ENCODE measurements at regions not wholly inside any gene's neighbourhood (a gene's known extent, or its start where the extent isn't known, plus 50 kb on each side); places are given as distances from the start of the nearest gene placed in this dataset.

DNA sequence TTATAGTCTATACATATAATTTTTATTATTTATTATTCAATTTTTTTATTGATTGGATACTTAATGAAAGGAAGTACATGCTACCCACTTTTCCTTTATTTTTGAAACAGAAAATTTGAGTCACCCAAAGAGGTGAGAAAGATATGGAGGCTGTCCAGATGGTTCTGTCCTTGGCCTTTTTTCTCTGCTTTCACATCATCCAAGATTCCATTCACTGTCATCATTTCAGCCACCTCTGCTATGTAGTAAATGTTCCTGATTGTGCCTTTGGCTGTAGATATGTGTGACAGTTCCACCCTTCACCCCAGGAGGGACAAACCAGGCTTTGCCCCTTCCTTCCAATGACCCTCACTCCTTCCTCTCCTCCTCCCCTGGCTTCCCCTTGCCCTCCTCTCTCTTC lies 675.7 kb upstream of the ID2 start:
- Histone ChIP-seq H2AFZ (ENCODE audit: low read length) (no peak overlapping the region), H4K20me1 (ENCODE audit: insufficient read depth, low read length, poor library complexity, severe bottlenecking) (no peaks in the 10 kb centered on the region), H3K9me3 (ENCODE audit: insufficient read depth, low read depth, low read length) (no peaks in the 10 kb centered on the region), H3K27me3 (ENCODE audit: insufficient read depth, low read length, poor library complexity, severe bottlenecking) (no peaks in the 10 kb centered on the region), H3K4me2 (ENCODE audit: low read depth, low read length, poor library complexity, severe bottlenecking) (no peak overlapping the region), H3K4me1 (ENCODE audit: insufficient read depth, low read length, poor library complexity, severe bottlenecking) (peaks cover 40% of the 10 kb centered on the region), H3K36me3 (ENCODE audit: insufficient read depth, low read length) (no peaks in the 10 kb centered on the region), H3F3A (ENCODE audit: low read depth) (no peaks in the 10 kb centered on the region), H3K4me3 (ENCODE audit: low read length, poor library complexity, severe bottlenecking) (no peak overlapping the region), H3K79me2 (ENCODE audit: insufficient read depth, low read length) (no peaks in the 10 kb centered on the region), H3K9me2 (replicated peaks; ENCODE audit: low read depth, low read length) (no peaks in the 10 kb centered on the region), H3K9ac (ENCODE audit: low read depth, low read length, poor library complexity, severe bottlenecking) (no peak overlapping the region)
- TF ChIP-seq EZH2phosphoT487 (IDR thresholded peaks at IDR 0.05; ENCODE audit: borderline replicate concordance) = no peak
- TF ChIP-seq, protein P1, sequence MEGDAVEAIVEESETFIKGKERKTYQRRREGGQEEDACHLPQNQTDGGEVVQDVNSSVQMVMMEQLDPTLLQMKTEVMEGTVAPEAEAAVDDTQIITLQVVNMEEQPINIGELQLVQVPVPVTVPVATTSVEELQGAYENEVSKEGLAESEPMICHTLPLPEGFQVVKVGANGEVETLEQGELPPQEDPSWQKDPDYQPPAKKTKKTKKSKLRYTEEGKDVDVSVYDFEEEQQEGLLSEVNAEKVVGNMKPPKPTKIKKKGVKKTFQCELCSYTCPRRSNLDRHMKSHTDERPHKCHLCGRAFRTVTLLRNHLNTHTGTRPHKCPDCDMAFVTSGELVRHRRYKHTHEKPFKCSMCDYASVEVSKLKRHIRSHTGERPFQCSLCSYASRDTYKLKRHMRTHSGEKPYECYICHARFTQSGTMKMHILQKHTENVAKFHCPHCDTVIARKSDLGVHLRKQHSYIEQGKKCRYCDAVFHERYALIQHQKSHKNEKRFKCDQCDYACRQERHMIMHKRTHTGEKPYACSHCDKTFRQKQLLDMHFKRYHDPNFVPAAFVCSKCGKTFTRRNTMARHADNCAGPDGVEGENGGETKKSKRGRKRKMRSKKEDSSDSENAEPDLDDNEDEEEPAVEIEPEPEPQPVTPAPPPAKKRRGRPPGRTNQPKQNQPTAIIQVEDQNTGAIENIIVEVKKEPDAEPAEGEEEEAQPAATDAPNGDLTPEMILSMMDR (conservative IDR thresholded peaks at IDR 0.05; ENCODE audit: low read length) = no peak

DNA sequence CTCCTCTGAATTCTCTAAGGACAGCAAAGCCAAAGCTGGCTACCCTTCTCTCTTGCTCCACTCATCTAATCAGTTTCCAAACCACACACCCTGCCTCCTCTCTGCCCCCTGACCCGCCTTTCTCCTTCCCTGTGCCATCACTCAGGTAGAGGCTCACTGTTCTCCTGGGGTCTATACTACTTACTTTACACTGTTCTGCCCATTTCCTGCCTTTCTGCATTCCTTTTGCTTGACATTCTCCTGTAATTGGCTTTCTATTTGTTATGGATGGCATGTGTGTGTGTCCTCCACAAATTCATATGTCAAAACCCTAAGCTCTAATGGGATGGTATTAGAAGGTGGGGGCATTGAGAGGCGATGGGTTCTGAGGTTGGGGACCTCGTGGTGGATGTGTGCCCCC lies 675.2 kb upstream of the ID2 start:
- no peaks in the 10 kb centered on the region for H4K20me1 ChIP-seq (ENCODE audit: insufficient read depth, low read length, poor library complexity, severe bottlenecking)
- peak overlapping the region; percentile 42 for H2AFZ ChIP-seq (ENCODE audit: low read length)
- no peak overlapping the region for H3K4me3 ChIP-seq (ENCODE audit: low read length, poor library complexity, severe bottlenecking)
- no peaks in the 10 kb centered on the region for H3K9me3 ChIP-seq (ENCODE audit: insufficient read depth, low read depth, low read length)
- no peaks in the 10 kb centered on the region for H3K36me3 ChIP-seq (ENCODE audit: insufficient read depth, low read length)
- H3K9me2 ChIP-seq (replicated peaks; ENCODE audit: low read depth, low read length) = no peaks in the 10 kb centered on the region
- H3F3A ChIP-seq (ENCODE audit: low read depth) = no peaks in the 10 kb centered on the region
- no peaks in the 10 kb centered on the region for H3K79me2 ChIP-seq (ENCODE audit: insufficient read depth, low read length)
- H3K4me2 ChIP-seq (ENCODE audit: low read depth, low read length, poor library complexity, severe bottlenecking) = no peak overlapping the region
- peaks cover 36% of the 10 kb centered on the region for H3K4me1 ChIP-seq (ENCODE audit: insufficient read depth, low read length, poor library complexity, severe bottlenecking)
- no peak for TF ChIP-seq EZH2phosphoT487 (IDR thresholded peaks at IDR 0.05; ENCODE audit: borderline replicate concordance)
- TF ChIP-seq, protein P1 (conservative IDR thresholded peaks at IDR 0.05; ENCODE audit: low read length) = no peak
- no peak overlapping the region for H3K9ac ChIP-seq (ENCODE audit: low read depth, low read length, poor library complexity, severe bottlenecking)
- H3K27me3 ChIP-seq (ENCODE audit: insufficient read depth, low read length, poor library complexity, severe bottlenecking) = no peaks in the 10 kb centered on the region

DNA sequence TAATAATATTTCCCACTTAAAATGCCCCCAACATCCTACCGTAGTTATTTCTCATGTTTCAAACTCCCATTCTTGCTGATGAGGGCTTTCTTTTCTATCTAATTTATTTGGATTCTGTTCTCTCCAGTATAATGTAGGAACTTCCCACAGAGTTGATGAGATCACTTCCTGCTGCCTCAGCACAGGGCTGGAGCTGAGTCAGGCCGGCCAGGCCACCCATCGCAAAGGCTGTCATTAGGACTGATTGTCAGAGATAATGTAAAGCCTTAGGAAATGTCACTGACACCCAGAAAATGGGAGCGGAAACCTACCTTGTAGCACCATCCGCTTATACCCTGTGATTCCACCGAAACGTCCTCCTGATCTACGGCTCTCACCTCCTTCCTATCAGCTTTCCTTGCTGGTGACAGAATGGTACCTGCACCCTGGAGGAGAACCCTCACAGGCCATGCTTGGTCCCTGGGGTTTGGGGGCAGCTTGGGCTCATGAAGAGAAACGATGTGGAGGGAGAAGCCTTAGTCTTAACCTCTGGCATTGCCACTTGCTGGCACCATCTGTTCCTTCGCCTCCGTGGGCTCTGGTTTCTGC lies 672.8 kb upstream of the ID2 start:
- H3K36me3 ChIP-seq (ENCODE audit: insufficient read depth, low read length) = no peaks in the 10 kb centered on the region
- no peaks in the 10 kb centered on the region for H3K79me2 ChIP-seq (ENCODE audit: insufficient read depth, low read length)
- H3K9ac ChIP-seq (ENCODE audit: low read depth, low read length, poor library complexity, severe bottlenecking) = no peak overlapping the region
- H3K4me1 ChIP-seq (ENCODE audit: insufficient read depth, low read length, poor library complexity, severe bottlenecking) = peaks cover 12% of the 10 kb centered on the region
- H3K4me2 ChIP-seq (ENCODE audit: low read depth, low read length, poor library complexity, severe bottlenecking) = no peak overlapping the region
- H3F3A ChIP-seq (ENCODE audit: low read depth) = no peaks in the 10 kb centered on the region
- no peak overlapping the region for H3K4me3 ChIP-seq (ENCODE audit: low read length, poor library complexity, severe bottlenecking)
- H3K9me3 ChIP-seq (ENCODE audit: insufficient read depth, low read depth, low read length) = no peaks in the 10 kb centered on the region
- H2AFZ ChIP-seq (ENCODE audit: low read length) = no peak overlapping the region
- no peak for TF ChIP-seq EZH2phosphoT487 (IDR thresholded peaks at IDR 0.05; ENCODE audit: borderline replicate concordance)
- TF ChIP-seq, protein P1 (conservative IDR thresholded peaks at IDR 0.05; ENCODE audit: low read length) = no peak
- no peaks in the 10 kb centered on the region for H3K27me3 ChIP-seq (ENCODE audit: insufficient read depth, low read length, poor library complexity, severe bottlenecking)
- H3K9me2 ChIP-seq (replicated peaks; ENCODE audit: low read depth, low read length) = no peaks in the 10 kb centered on the region
- H4K20me1 ChIP-seq (ENCODE audit: insufficient read depth, low read length, poor library complexity, severe bottlenecking) = no peaks in the 10 kb centered on the region

Measured in Loucy (cell line).